ENCODE measurements at regions not wholly inside any gene's neighbourhood (a gene's known extent, or its start where the extent isn't known, plus 50 kb on each side); places are given as distances from the start of the nearest gene placed in this dataset.
A peak's percentile ranks its signal among the peaks of the same experiment; 100 is the strongest.
"Not testable (repeated sequence)": the region's sequence is repeated elsewhere in the genome, so short reads cannot be mapped to it uniquely, and the experiment has no call there.

GRCh38 chr7:45259966-45260646 lies 102.5 kb downstream of the RAMP3 start:
- Histone ChIP-seq H3K9me3 (no peaks in the 10 kb centered on the region), H3K36me3 (no peaks in the 10 kb centered on the region), H3K27ac (no peak overlapping the region), H3K27me3 (peaks cover 0 to 13% of the 10 kb centered on the region in 2 donors), H3K4me3 (no peak overlapping the region), H3K4me1 (no peaks in the 10 kb centered on the region)
- peak; percentile 73 to 85 (median 84) for TF ChIP-seq CTCF (IDR thresholded peaks at IDR 0.05)
- TF ChIP-seq POLR2A (IDR thresholded peaks at IDR 0.05): no peak
- TF ChIP-seq POLR2AphosphoS5 (IDR thresholded peaks at IDR 0.05): peak in 1 of 3 donors; percentile 5
- intact Hi-C loops (cut with DNase I; ENCODE audit: low total_unique reads): loop anchor here (5.0 to 10.0 kb wide), 2 partner anchors 105 to 893 kb away; partner anchors contain the start of gene RAMP3
- peak in 1 of 2 donors; percentile 58 for DNase-seq (ENCODE audit: low spot score in 2 of 2)

GRCh38 chr7:45267262-45267661 lies 109.7 kb downstream of the RAMP3 start:
- Histone ChIP-seq H3K4me3 (no peak overlapping the region), H3K4me1 (no peaks in the 10 kb centered on the region), H3K27ac (no peak overlapping the region), H3K9me3 (no peaks in the 10 kb centered on the region), H3K36me3 (no peaks in the 10 kb centered on the region), H3K27me3 (no peaks in the 10 kb centered on the region)
- DNase-seq (ENCODE audit: low spot score in 2 of 2): no peak
- intact Hi-C loops (cut with DNase I; ENCODE audit: low total_unique reads): loop anchor here (2.0 kb wide), 1 partner anchor 26 kb away; no protein-coding TSS in a partner anchor
- TF ChIP-seq POLR2A (IDR thresholded peaks at IDR 0.05) (no peak), POLR2AphosphoS5 (IDR thresholded peaks at IDR 0.05) (no peak)

DNA sequence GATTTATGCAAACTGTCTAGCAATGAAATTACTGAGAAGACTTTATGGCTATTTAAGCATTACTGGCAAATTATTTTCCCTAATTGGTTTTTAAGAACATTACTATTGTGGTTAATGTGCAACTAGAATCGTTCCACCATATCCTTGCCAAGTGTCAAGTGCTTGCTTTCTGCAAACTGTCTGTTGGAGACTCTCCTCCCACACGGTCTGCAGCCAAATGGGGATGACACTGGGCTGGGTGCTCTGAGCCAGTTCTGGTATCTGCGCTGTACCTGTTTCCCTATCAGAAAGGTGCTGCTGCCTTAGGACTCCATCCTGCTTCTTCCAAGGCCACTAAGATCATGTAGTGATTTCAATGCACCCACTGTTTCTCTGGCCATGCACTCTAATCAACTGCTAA lies 110.4 kb downstream of the RAMP3 start:
- H3K27ac ChIP-seq: no peak overlapping the region
- no peak for DNase-seq (ENCODE audit: low spot score in 2 of 2)
- no peaks in the 10 kb centered on the region for H3K36me3 ChIP-seq
- H3K9me3 ChIP-seq: no peaks in the 10 kb centered on the region
- intact Hi-C loops (cut with DNase I; ENCODE audit: low total_unique reads): no loop called here
- no peaks in the 10 kb centered on the region for H3K27me3 ChIP-seq
- no peaks in the 10 kb centered on the region for H3K4me1 ChIP-seq
- H3K4me3 ChIP-seq: no peak overlapping the region
- TF ChIP-seq POLR2AphosphoS5 (IDR thresholded peaks at IDR 0.05): no peak
- TF ChIP-seq POLR2A (IDR thresholded peaks at IDR 0.05): no peak
- TF ChIP-seq CTCF (IDR thresholded peaks at IDR 0.05): no peak

DNA sequence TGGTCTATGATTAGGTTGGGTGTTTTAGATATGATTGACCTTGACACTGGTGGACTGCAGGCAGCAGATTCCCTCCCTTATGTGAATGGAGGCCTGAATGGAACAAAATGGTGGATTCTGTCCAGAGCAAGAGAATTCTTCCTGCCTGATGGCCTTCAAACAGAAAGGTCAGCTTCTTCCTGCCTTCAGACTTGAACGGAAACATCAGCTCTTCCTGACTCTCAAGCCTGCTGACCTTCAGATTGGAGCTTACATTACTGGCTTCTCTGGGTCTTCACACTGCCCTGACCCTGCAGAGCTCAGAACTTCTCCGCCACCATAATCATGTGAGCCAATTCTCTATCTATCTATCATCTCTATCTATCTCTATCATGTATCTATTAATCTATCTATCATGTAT lies 111.6 kb downstream of the RAMP3 start:
- Histone ChIP-seq H3K36me3 (no peaks in the 10 kb centered on the region), H3K27me3 (no peaks in the 10 kb centered on the region), H3K4me3 (no peak overlapping the region), H3K4me1 (no peaks in the 10 kb centered on the region), H3K9me3 (no peaks in the 10 kb centered on the region), H3K27ac (no peak overlapping the region)
- TF ChIP-seq POLR2AphosphoS5 (IDR thresholded peaks at IDR 0.05) (no peak), POLR2A (IDR thresholded peaks at IDR 0.05) (no peak), CTCF (IDR thresholded peaks at IDR 0.05) (no peak)
- DNase-seq (ENCODE audit: low spot score in 2 of 2): no peak
- intact Hi-C loops (cut with DNase I; ENCODE audit: low total_unique reads): no loop called here

GRCh38 chr7:45278763-45279398 lies 121.3 kb downstream of the RAMP3 start:
- Histone ChIP-seq H3K27ac (no peak overlapping the region), H3K36me3 (no peaks in the 10 kb centered on the region), H3K4me3 (no peak overlapping the region), H3K27me3 (no peaks in the 10 kb centered on the region), H3K9me3 (peaks cover 0 to 7% of the 10 kb centered on the region in 2 donors), H3K4me1 (no peaks in the 10 kb centered on the region)
- intact Hi-C loops (cut with DNase I; ENCODE audit: low total_unique reads): no loop called here
- no peak for DNase-seq (ENCODE audit: low spot score in 2 of 2)
- TF ChIP-seq POLR2AphosphoS5 (IDR thresholded peaks at IDR 0.05) (no peak), POLR2A (IDR thresholded peaks at IDR 0.05) (no peak), CTCF (IDR thresholded peaks at IDR 0.05) (no peak)

GRCh38 chr7:45289611-45290010 lies 132.0 kb downstream of the RAMP3 start:
- not testable (repeated sequence) for H3K27ac ChIP-seq, H3K4me1 ChIP-seq

More at GRCh38 chr7:45289611-45290010, 132.0 kb downstream of the RAMP3 start:
- H3K36me3 ChIP-seq; H3K9me3 ChIP-seq; DNase-seq (ENCODE audit: low spot score in 2 of 2); H3K4me3 ChIP-seq; intact Hi-C loops (cut with DNase I; ENCODE audit: low total_unique reads); H3K27me3 ChIP-seq: not testable (repeated sequence)
